HG02973 (cell line): ENCODE measurements at regions not wholly inside any gene's neighbourhood (a gene's known extent, or its start where the extent isn't known, plus 50 kb on each side); places are given as distances from the start of the nearest gene placed in this dataset.

Experiments used
- ATAC-seq: cut with Tn5 transposase; IDR thresholded peaks from one replicate; pipeline ENCODE4 v1.9.1; 2021; ENCODE audit warnings: moderate library complexity; ENCODE audit not compliant: unreplicated experiment

DNA sequence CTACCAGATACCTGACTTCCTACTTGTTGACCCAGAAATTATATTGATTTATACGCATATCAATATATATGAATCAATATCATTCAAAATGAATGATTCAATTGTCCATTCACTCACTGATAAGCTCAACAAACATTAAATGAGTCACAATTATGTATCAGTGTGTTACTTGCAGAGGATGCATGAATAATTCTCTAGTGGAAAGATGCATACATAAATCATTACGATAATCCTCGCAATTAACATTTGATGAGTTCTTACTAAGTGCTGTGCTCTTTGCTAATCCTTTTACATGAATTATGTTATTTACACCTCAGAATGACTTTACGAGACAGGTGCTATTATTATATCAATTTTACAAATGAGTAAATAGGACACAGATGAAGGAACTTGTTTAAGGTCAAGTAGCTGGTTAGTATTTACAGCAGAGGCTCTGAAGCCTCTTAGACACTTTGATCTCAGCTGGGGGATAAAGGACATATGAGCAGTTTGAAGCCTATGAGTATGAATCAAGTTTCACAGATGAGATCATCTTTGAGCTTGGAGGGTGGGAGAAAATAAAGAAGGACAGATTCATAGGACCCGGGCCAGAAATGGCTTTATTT lies 112.8 kb upstream of the ADAMTS5 start:
- ATAC-seq, result no peak

DNA sequence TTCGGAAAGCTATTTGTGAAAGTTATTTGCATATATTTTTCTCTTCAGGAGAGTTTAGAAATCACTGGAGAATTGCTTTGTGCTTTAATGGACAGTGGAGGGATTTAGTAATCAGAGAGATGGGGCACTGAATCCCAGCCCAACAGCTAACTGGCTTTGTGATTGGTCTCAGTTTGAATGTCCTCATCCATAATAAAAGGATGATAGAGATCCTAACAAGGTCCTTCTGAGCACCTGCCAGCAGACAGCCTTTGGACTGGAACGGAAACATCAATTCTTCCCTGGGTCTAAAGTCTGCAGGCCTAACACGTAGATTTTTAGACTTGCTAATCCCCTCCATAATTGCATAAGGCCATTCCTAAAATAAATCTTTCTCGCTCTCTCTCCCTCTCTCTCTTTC lies 112.0 kb upstream of the ADAMTS5 start:
- no peak for ATAC-seq

DNA sequence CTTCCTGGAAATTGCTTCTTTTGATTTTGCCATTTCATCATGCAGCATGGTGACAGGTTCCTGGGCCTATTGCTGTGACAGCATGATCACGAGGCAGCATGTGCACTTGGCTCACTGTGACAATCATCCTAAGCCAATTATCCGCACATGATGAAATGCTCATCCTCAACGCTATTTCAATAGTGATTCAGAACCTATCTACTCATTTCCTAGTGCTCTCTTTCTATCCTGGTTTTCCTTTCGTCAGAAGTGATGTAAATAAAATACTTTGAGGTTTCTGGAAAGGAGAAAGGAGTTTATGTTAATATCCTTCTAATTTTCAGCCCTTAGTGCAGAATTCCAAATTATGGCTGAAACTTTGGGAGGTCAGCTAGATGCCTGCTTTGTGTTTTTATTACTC lies 110.6 kb upstream of the ADAMTS5 start:
- ATAC-seq, result no peak

- no peak for ATAC-seq
Measured at GRCh38 chr21:27076025-27076424, 109.1 kb upstream of the ADAMTS5 start.

DNA sequence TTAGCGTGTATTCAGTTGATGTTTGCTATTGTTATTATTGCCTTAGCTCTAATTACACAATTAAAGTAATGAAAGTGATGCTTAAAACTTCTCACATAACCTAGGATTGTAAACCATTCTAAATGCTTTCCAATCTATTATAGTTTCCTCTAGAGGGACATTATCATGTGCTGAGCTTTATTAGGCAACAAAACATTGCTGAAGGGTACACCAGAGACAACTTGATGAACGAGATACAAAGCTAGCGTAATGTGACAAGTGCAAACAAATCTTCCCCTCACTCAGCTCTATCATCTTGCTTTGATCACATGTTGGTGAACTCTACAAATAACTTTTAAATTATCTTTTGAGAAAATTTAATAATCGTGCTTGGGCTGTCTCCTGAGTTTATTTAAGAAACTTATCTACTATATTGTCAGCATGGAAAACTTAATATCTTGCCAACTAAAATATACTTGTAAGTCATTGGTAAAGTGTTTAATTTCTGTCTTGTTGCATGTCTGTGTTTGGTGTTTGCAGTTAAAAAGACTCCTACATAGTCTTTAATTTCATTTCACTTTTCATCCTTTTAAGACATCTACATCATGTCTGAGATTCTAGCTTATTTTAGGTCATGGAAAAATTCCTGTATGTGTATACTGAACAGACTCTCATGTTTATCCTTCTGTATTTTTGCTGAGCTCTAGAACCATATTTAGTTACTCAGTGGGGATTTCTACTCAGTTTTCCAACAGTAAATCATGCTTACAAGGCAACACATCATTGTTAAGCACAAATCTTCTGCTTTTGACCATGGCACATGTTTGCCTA lies 104.2 kb upstream of the ADAMTS5 start:
- ATAC-seq, result no peak

DNA sequence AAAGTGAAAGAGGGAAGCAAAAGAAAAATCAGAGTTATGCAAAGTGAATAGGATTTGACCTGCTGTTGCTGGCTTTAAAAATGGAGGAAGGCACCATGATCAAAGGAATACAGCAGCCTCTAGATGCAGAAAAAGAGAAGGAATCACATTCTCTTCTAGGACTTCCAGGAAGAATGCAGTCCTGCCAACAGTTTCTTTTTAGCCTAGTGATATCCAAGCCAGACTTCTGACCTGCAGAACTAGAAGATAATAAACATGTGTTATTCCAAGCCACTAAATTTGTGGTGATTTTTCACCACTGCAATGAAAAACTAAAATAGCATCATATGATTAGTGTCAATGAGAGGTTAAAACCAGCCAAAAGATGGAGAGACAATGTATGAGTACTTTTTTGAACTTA lies 101.9 kb upstream of the ADAMTS5 start:
- ATAC-seq, result no peak

DNA sequence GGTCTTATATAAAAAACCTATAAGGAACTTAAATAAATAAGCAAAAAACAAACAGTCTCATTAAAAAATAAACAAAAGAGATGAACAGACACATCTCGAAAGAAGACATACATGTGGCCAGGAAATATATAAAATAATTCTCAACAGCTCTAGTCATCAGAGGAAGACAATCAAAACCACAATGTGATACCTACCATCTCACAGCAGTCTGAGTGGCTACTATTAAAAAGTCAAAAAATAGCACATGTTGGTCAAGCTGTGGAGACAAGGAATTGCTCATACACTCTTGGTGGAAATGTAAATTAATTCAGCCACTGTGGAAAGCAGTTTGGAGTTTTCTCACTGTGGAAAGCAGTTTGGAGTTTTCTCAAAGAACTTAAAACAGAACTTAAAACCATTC lies 100.3 kb upstream of the ADAMTS5 start:
- no peak for ATAC-seq

- ATAC-seq, result no peak
Measured at GRCh38 chr21:27062443-27062842, 95.6 kb upstream of the ADAMTS5 start.

GRCh38 chr21:27061770-27062169 lies 94.9 kb upstream of the ADAMTS5 start:
- ATAC-seq, result no peak

DNA sequence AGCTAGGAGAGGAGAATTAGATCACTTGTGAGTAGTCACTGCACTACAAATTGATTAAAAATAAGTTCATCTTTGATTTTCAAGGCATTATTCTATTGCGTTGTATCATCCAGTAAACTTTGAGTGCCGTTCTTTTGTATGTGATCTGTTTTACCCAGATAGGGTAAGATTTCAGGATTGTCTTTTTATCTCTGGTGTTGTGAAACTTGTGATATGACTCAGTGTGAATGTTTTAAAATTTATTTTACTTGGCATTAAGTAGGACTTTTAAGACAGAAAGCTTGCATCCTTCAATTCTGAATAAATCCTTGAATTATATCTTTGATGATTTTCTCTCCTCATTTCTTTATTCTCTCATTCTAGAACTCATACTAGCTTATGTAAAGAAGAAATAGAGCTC lies 93.3 kb upstream of the ADAMTS5 start:
- ATAC-seq, result no peak

- no peak for ATAC-seq
Measured at GRCh38 chr21:27058673-27059605, 92.1 kb upstream of the ADAMTS5 start.

DNA sequence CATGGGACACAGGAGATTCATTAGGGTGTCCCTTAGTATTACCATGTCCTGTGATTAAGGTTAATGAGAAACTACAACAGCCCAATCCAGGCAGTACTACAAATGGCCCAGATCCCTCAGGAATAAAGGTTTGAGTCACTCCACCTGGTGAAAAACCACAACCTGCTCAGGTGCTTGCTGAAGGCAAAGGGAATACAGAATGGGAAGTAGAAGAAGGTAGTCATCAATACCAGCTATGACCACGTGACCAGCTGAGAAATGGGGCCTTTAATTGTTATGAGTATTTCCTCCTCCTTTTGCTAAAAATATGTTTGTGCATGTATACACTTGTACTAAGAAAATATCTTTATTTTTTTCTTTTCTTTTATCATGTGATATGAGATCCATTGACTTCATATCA lies 91.1 kb upstream of the ADAMTS5 start:
- ATAC-seq, result no peak

DNA sequence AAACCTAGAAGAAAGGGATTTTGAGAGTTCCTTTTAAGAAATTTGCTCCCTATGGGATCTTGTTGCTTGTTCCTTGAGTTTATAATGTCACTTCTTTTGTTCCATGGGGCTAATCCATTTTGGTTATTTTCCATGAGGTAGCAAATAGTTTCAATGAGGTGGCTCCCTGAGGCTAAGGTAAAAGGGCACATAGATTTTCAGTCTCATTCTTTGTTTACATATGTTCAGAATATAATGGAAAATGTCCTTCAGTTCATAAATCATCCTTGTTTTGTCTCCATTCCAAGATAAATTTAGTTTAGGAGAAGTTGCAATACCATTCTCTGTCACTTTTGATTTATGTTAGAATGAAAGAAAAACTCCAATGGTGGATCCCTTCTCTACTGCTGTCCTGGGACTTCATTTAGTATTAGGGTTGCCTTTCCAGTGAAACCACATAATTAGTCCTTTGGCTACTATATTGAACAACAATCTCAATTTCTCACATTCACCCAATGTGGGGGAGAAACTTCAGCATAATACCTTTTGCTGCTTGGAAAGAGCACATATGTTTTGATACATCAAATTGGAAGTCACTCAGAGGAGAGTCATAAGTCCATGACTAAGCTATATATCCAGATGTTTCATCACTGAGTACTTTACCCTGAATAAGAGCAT lies 80.9 kb upstream of the ADAMTS5 start:
- no peak for ATAC-seq

- no peak for ATAC-seq
Measured at GRCh38 chr21:27047283-27047657, 80.4 kb upstream of the ADAMTS5 start.

DNA sequence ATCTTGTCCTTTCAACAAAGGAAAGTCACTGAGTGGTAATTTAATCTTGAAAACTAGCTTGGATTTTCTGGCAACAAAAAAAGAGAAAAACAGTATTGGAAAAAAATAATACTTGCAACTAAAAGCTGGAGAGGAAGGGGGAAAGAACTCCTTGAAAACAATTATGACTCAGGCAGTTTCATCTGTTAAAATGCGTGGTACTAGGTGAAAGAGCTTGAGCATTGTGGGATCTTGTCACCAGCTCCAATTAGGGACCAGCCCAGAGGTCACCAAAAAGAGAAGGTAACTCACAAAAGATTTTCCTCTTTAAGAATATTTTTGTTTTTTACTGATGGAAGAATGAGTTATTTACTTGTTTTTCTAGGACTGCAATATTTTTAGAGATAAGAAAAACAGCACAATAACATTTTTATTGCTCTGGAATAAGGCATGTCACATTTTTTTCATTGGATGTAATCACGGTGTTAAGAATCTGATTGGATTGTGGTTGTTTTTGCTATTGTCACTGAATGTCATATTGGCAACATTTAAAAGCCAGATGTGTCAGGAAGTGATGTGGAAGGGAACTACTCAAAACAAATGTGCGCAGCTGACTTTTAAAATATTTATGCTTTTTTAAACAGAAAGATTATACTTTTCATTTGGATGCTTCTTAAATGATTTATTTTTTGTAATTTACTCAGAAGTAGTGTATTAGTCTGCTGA lies 78.5 kb upstream of the ADAMTS5 start:
- ATAC-seq, result no peak

DNA sequence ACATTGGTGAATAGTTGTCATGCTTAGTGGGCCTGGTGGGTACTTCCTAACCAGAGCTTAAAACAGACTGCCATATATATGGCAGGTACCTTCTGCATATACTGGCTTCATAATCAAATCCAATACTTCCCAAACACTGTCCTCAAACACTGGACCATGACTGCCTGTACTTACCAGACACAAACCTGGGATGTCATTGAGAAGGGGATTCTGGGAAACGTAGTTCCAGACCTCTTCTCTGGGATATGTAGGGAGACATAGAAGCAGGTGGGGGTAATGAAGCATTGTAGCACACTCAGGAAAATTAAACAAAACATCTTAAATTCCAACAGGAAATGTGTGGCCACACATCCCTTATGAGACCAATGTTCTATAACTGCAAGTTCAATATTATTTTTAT lies 76.5 kb upstream of the ADAMTS5 start:
- ATAC-seq, result no peak

DNA sequence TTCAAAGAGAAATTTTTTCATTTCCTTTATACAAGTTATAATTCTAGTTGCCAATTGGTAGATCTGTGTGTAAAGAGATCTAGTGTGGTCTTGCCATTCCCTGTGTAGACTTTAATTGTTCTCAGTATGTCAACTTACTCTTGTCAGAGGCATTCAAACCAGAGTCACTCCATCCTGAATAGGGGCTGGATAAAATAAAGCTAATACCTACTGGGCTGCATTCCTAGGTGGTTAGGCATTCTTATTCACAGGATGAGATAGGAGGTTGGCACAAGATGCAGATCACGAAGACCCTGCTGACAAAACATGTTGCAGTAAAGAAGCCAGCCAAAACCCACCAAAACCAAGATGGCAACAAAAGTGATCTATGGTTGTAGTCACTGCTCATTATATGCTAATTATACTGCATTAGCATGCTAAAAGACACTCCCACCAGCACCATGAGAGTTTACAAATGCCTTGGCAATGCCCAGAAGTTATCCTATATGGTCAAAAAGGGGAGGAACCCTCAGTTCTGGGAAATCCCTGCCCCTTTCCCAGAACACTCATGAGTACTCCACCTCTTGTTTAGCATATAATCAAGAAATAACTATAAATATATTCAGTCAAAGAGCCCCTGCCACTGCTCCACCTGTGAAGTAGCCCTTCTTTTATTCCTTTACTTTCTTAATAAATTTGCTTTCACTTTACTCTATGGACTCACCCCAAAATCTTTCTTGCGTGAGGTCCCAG lies 74.0 kb upstream of the ADAMTS5 start:
- ATAC-seq, result no peak

DNA sequence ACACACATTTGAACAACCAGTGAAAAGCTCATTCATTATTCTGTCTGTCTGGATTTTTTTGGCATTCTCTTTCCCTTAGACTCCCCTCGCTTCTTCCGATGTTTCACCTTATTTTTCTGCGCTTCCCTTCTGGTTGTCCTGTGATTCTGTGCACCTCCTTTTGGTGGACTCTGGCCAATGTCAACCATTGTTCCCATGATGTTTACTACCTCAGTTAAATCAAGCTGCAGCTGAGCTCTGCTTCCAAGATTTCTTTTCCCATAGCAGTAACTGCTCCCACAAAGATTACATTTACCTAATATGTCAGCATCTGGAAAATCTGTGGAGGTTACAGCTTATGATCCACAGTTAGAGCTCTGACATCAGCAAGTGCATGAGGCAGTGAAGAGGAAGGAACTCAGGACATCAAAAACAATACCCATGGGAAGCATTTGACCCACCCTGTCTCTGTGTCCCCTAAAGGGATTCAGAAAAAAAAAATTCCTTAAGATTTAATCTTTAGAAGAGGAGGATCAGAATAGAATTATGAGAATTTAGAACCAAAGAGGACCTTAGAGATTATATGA lies 69.9 kb upstream of the ADAMTS5 start:
- ATAC-seq, result no peak

DNA sequence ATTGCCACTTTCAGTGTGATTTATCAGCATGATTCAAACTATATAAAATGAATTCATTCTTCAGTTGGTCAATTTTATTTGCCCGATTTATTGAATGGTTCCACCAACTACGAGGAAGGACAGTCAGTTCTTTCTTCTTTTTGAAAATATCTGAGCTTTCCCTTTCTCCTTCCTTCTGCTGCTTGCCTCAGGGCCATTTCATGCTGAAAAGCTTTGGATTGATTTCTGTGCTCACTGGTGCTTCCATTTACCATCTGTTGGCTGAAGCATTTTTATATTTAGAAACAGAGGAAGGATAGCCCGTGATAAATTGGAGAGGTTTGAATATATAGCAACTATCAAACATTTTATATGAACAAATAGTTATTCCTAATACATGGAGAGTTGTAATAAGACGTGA lies 68.9 kb upstream of the ADAMTS5 start:
- no peak for ATAC-seq

- no peak for ATAC-seq
Measured at GRCh38 chr21:27034796-27035195, 67.9 kb upstream of the ADAMTS5 start.
